ENCODE measurements at regions not wholly inside any gene's neighbourhood (a gene's known extent, or its start where the extent isn't known, plus 50 kb on each side); places are given as distances from the start of the nearest gene placed in this dataset.
"Not testable (repeated sequence)": the region's sequence is repeated elsewhere in the genome, so short reads cannot be mapped to it uniquely, and the experiment has no call there.

DNA sequence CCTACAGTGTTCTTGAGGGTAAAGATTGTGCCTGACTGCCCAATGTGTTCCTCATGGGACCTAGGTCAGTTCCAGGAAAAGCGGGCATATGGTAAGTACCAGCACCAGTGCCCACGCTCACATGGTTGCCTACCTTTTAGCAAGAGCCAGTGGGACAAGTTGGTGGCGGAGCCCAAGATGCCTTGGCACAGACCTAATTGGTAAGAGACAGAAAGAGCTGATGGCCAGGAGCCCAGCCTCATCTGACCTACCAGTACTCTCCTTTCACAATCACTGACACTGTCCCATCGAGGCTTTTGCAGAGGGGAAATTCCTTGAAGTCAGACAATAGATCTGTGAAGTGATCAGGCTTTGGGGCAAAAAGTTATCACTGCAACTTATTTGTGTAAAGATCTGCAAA is 98.4 kb upstream of the BCL6 start:
- Mint-ChIP-seq H3K4me1 (peaks cover 2% of the 10 kb centered on the region), H3K36me3 (ENCODE audit: low read depth) (no peaks in the 10 kb centered on the region), H3K9me3 (no peaks in the 10 kb centered on the region), H3K27ac (no peak overlapping the region), H3K4me3 (no peak overlapping the region), H3K27me3 (no peaks in the 10 kb centered on the region)
- no peak for DNase-seq
- CTCF ChIA-PET = no interaction called here
- POLR2A ChIA-PET = no interaction called here

DNA sequence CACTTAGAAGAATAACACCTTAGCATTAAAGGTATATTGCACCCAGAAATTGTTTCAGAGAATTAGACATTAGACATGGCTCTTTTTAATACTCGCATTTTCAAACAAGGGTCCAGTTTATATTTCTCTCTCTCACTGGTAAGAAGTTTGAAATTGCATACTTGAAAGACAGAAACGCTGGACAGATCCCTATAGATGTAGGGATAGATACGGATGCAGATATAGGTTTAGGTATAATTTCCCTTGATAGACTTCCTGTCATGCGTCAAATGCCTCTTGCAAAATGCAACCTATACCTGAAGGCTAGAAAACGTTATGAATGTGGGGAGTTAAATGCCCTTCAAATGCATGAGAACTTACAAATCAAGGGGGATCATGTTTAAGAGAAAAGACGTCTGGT is 99.4 kb upstream of the BCL6 start:
- no peak for DNase-seq
- Mint-ChIP-seq H3K4me3 (no peak overlapping the region), H3K36me3 (ENCODE audit: low read depth) (no peaks in the 10 kb centered on the region), H3K4me1 (peaks cover 2% of the 10 kb centered on the region), H3K9me3 (no peaks in the 10 kb centered on the region), H3K27me3 (no peaks in the 10 kb centered on the region), H3K27ac (no peak overlapping the region)
- ChIA-PET CTCF (interaction anchor here (0.6 kb wide), 1 partner anchor 363 kb away, joined by 3 read pairs; no protein-coding TSS in a partner anchor), POLR2A (no interaction called here)

DNA sequence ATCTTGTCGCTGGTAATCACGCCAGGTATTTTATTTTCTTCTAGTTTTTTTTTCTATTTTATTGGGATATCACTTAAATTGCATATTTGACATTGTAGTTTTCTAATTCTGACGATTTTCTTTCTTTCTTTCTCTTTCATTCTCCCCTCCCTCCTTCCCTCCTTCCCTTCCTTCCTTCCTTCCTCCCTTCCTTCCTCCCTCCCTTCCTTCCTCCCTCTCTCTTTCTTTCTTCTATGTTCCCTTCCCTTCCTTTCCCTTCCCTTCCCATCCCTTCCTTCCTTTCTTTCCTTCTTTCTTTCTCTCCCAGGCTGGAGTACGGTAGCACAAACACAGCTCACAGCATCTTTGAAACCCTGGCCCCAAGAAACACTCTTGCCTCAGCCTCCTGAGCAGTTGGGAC is 100.6 kb upstream of the BCL6 start:
- Mint-ChIP-seq H3K4me3 (no peak overlapping the region), H3K4me1 (peaks cover 2% of the 10 kb centered on the region), H3K27me3 (no peaks in the 10 kb centered on the region), H3K36me3 (ENCODE audit: low read depth) (no peaks in the 10 kb centered on the region), H3K9me3 (peaks cover 6% of the 10 kb centered on the region), H3K27ac (no peak overlapping the region)
- POLR2A ChIA-PET = no interaction called here
- DNase-seq = no peak
- CTCF ChIA-PET = no interaction called here

DNA sequence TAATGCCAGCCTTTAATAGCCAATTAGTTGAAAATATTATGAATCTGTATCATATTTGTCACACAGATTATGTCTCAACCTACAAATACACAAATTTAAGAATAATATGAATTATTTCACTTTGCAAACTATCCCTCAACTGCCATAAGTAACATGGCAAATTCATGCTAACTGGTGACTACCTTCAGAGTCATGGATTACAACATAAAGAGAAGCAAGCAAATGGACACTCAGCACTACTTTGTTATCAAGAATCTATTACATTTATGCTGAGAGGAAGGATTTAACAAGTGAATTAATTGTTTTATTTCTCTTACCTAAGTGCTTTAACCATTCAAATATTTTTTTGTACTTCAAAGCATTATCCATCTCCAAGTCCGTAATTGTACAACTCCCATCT is 103.1 kb upstream of the BCL6 start:
- Mint-ChIP-seq H3K27me3 (no peaks in the 10 kb centered on the region), H3K36me3 (ENCODE audit: low read depth) (peaks cover 3% of the 10 kb centered on the region), H3K27ac (no peak overlapping the region), H3K4me3 (no peak overlapping the region), H3K9me3 (peaks cover 16% of the 10 kb centered on the region), H3K4me1 (peaks cover 2% of the 10 kb centered on the region)
- no peak for DNase-seq
- CTCF ChIA-PET = interaction anchor here (0.6 kb wide), 1 partner anchor 982 kb away, joined by 6 read pairs; no protein-coding TSS in a partner anchor
- POLR2A ChIA-PET = no interaction called here

DNA sequence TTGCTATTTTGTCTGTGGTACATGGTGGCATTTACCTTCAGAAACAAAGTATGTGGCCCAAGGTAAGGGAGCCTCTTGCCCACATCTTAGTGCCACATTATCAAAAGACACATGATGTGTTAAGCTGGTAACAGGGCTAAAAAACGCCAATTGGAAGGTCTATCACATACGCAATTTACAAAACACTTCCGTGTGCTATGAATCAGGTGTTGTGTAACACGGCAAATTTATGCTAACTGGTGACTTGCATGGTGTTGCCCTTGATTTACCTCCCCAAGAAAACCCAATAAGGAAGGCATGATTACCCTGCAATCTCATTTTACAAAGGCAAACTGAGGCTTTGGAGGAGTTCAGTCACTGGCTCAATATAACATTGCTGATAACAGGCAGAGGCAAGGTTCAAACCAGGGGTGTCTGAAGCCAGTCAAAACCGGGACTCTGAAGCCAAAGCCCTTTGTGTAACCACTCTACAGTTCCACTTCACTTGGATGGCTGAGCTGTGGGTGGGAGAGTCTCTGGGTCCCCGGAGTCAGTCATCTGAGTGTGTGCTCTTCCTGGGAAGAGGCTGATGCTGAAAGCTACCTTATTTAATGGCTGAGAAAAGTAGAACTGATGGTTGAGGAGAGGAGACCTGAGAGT is 103.9 kb upstream of the BCL6 start:
- no peak overlapping the region for H3K4me3 Mint-ChIP-seq
- peaks cover 16% of the 10 kb centered on the region for H3K9me3 Mint-ChIP-seq
- H3K27me3 Mint-ChIP-seq = no peaks in the 10 kb centered on the region
- ChIA-PET CTCF (no interaction called here), POLR2A (no interaction called here)
- no peak overlapping the region for H3K27ac Mint-ChIP-seq
- DNase-seq = no peak
- peaks cover 3% of the 10 kb centered on the region for H3K36me3 Mint-ChIP-seq (ENCODE audit: low read depth)
- peaks cover 2% of the 10 kb centered on the region for H3K4me1 Mint-ChIP-seq

DNA sequence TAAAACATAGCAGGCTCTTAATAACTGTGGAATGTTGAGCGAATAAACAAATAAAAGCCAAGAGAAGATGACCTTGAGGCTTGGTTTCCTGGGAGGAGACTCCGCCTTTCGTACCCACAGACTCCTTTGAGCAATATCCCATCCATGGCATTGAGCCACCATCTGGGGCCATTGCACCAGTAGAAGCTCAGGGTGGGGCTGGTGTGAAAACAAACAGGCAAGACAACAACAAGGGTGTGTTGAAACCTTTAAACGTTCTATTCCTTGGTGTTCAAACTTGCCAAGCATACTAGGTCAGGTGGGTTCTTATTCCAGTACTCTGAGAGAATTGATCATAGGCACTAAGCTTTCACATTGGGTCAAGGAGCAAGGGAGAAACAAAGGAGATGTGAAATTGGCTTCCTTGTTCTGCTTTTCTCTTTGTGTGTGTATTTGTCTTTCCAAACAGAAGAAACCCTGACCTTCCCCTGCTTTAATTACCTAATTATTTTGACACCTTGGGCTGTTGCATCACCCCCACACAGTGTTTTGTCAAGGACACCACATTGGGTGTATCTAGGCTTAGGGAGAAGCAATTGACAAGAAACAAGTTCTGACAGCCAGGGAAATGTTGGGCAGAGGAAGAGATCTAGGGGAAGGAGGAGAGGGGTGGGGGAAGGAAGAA is 105.1 kb upstream of the BCL6 start:
- Mint-ChIP-seq H3K4me1 (peaks cover 2% of the 10 kb centered on the region), H3K9me3 (peaks cover 16% of the 10 kb centered on the region), H3K27me3 (no peaks in the 10 kb centered on the region), H3K27ac (no peak overlapping the region), H3K4me3 (no peak overlapping the region), H3K36me3 (ENCODE audit: low read depth) (peaks cover 3% of the 10 kb centered on the region)
- ChIA-PET POLR2A (no interaction called here), CTCF (no interaction called here)
- DNase-seq = no peak

DNA sequence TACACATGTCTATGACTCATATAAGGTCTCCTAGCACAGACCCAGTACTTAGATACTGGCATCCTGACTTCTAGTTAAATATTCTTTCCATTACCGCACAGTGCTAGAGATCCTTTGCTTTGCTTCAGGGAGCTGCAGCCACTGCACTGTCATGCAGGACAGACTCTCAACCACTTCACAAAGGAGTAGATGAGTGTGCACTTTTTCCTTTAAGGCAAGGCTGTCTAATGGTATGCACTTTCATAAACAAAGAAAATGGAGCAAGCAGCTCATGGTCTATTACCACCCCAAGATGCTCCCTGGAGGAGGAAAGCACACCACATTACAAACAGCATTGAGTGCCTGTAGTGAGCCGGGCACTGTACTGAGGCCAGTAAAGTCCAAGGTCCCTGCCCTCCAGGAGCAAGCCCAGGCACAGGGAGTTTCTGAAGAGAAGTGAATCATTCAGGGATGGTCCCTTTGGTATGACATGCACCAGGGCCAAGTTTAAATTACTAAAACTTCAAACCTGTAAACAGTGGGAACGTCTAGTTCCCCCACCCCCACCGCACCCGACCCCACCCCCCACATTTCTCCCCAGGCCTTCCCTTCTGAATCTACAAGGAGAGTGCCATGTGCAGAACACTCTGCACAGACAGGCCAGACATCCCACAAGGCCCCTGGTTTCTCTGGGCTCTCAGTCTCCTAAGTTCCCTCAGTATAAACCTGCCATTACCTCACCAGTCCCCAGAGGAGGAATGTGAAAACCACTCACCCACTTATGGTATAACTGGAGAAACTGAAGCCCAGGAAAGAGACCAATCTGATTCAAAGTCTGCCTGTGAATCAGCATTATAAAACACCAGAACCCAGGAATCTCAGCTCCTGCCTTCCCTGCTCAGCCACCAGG is 107.8 kb upstream of the BCL6 start:
- ChIA-PET CTCF (no interaction called here), POLR2A (no interaction called here)
- Mint-ChIP-seq H3K27ac (no peak overlapping the region), H3K36me3 (ENCODE audit: low read depth) (peaks cover 6% of the 10 kb centered on the region), H3K4me1 (no peaks in the 10 kb centered on the region), H3K4me3 (no peak overlapping the region), H3K27me3 (no peaks in the 10 kb centered on the region), H3K9me3 (peaks cover 16% of the 10 kb centered on the region)
- DNase-seq = no peak

DNA sequence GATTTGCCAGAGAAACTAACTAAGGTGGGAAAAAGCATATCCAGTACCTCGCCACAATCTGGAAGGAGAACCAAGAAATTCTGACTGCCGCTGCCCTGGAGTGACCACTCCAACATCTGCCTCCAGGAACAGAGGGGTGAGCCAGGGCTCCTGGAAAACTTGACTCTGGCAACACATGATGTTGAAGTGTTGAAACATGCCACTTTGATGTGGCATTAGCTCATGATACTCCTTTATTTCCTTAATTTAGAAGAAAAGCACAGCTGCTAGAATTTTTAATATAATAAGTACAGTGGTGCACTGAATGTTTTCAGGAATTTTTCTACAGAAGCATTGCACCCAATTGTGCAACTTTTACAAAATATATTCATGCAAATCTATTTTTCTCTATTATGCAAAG is 109.9 kb upstream of the BCL6 start:
- H3K27ac Mint-ChIP-seq = no peak overlapping the region
- H3K9me3 Mint-ChIP-seq = peaks cover 17% of the 10 kb centered on the region
- CTCF ChIA-PET = interaction anchor here (1.2 kb wide), 1 partner anchor 110 kb away, joined by 3 read pairs; the partner anchor contains the start of gene BCL6
- no peaks in the 10 kb centered on the region for H3K4me1 Mint-ChIP-seq
- POLR2A ChIA-PET = no interaction called here
- no peaks in the 10 kb centered on the region for H3K27me3 Mint-ChIP-seq
- H3K4me3 Mint-ChIP-seq = no peak overlapping the region
- peaks cover 6% of the 10 kb centered on the region for H3K36me3 Mint-ChIP-seq (ENCODE audit: low read depth)
- no peak for DNase-seq

DNA sequence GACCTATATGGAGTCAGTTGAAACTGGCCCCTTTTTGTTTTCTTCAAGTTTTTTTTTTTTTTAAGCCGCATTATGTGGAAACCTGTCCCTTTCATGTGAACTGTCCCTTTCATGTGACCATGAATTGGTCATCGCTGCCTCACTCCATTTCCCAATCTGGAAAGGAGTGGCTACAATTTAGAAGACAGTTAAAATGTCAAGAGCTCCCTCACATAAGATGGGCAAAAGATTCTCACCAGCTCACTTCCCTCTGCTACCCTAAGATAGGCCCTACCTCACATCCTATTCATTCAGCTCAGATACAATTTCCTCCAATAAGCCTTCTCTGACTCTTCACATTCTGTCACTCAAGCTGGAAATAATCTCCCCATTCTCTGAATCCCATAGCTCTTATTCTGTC is 111.3 kb upstream of the BCL6 start:
- CTCF ChIA-PET = no interaction called here
- H3K9me3 Mint-ChIP-seq = peaks cover 18% of the 10 kb centered on the region
- H3K27ac Mint-ChIP-seq = no peak overlapping the region
- peaks cover 10% of the 10 kb centered on the region for H3K36me3 Mint-ChIP-seq (ENCODE audit: low read depth)
- DNase-seq = no peak
- no peaks in the 10 kb centered on the region for H3K4me1 Mint-ChIP-seq
- H3K27me3 Mint-ChIP-seq = no peaks in the 10 kb centered on the region
- POLR2A ChIA-PET = no interaction called here
- no peak overlapping the region for H3K4me3 Mint-ChIP-seq

DNA sequence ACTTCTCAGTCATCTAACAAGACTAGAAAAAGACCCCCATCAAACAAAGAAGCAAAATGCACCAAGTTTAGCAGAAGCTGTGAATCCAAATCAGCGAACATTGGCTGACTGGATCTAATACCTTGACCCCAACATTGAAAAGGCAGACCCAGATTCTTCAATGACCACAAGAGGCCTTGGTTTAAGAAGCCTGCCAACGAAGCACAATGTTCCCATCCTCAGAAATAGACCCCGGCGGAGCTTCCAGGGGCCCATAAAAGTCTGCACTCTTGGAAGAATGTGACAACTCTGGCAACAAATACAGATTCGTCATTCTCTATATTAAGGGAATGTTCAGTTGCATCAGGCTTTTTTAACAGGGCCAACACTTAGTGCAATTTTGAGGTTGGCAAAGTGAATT is 112.8 kb upstream of the BCL6 start:
- H3K36me3 Mint-ChIP-seq (ENCODE audit: low read depth) = peaks cover 14% of the 10 kb centered on the region
- H3K27me3 Mint-ChIP-seq = no peaks in the 10 kb centered on the region
- ChIA-PET CTCF (no interaction called here), POLR2A (no interaction called here)
- H3K27ac Mint-ChIP-seq = no peak overlapping the region
- DNase-seq = no peak
- no peak overlapping the region for H3K4me3 Mint-ChIP-seq
- H3K4me1 Mint-ChIP-seq = no peaks in the 10 kb centered on the region
- peaks cover 20% of the 10 kb centered on the region for H3K9me3 Mint-ChIP-seq

DNA sequence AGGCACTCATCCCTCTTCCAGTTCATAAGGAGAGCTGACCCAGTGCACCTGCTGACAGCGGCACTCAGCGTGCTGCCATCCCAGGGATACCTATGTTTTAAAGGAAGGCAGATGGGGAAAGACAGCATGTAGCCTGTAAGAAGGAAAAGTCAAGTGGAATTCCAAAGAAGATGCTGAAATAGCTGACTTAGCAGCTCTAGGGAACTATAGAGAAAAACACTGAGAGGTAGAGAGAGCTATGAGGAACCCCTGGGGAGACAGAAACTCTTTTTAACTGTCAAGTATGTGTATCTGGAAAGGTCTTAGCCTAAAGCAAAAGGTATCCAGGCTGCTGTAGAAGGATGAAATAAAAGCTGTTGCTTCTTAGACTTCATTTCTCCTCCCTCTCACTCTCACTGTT is 113.4 kb upstream of the BCL6 start:
- DNase-seq = no peak
- CTCF ChIA-PET = interaction anchor here (1.6 kb wide), 1 partner anchor 11 kb away, joined by 3 read pairs; no protein-coding TSS in a partner anchor
- H3K4me1 Mint-ChIP-seq = no peaks in the 10 kb centered on the region
- peaks cover 20% of the 10 kb centered on the region for H3K9me3 Mint-ChIP-seq
- no peak overlapping the region for H3K4me3 Mint-ChIP-seq
- H3K36me3 Mint-ChIP-seq (ENCODE audit: low read depth) = peaks cover 14% of the 10 kb centered on the region
- no peaks in the 10 kb centered on the region for H3K27me3 Mint-ChIP-seq
- POLR2A ChIA-PET = no interaction called here
- no peak overlapping the region for H3K27ac Mint-ChIP-seq

DNA sequence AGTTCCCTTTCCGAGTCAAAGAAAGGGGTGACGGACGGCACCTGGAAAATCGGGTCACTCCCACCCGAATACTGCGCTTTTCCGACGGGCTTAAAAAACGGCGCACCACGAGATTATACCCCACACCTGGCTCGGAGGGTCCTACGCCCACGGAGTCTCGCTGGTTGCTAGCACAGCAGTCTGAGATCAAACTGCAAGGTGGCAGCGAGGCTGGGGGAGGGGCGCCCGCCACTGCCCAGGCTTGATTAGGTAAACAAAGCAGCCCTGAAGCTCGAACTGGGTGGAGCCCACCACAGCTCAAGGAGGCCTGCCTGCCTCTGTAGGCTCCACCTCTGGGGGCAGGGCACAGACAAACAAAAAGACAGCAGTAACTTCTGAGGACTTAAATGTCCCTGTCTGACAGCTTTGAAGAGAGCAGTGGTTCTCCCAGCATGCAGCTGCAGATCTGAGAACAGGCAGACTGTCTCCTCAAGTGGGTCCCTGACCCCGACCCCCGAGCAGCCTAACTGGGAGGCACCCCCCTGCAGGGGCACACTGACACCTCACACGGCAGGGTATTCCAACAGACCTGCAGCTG is 117.5 kb upstream of the BCL6 start:
- DNase-seq, CTCF ChIA-PET, H3K27me3 Mint-ChIP-seq, H3K27ac Mint-ChIP-seq, POLR2A ChIA-PET, H3K4me3 Mint-ChIP-seq, H3K4me1 Mint-ChIP-seq: not testable (repeated sequence)
- H3K36me3 Mint-ChIP-seq (ENCODE audit: low read depth) = peaks cover 17% of the 10 kb centered on the region
- peaks cover 20% of the 10 kb centered on the region for H3K9me3 Mint-ChIP-seq
